HG03159 (cell line): ENCODE measurements at regions not wholly inside any gene's neighbourhood (a gene's known extent, or its start where the extent isn't known, plus 50 kb on each side); places are given as distances from the start of the nearest gene placed in this dataset.
"Not testable (repeated sequence)": the region's sequence is repeated elsewhere in the genome, so short reads cannot be mapped to it uniquely, and the experiment has no call there.

ENCODE experiments used
- ATAC-seq: cut with Tn5 transposase; IDR thresholded peaks from one replicate; pipeline ENCODE4 v1.9.1; 2021; ENCODE audit warnings: mild to moderate bottlenecking, moderate library complexity; ENCODE audit not compliant: unreplicated experiment

DNA sequence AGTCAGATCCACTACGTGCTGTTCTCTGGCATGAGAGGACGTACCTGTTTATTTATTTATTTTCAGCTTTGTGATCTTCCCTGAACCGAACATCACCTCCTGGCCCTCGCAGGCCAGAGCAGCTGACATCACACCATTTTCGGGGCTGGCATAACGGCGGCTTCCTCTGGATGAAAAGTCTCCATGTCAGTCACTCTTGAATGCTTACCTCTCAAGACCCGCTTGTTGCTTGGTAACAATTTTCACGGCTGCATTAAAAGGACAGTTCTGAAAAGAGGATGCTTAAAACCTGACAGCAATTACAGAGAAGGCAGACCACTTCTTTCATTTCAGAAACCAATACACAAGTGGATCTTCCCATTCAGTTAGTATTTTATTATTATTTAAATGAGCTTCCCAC is 159.8 kb upstream of the CDH4 start:
- no peak for ATAC-seq

DNA sequence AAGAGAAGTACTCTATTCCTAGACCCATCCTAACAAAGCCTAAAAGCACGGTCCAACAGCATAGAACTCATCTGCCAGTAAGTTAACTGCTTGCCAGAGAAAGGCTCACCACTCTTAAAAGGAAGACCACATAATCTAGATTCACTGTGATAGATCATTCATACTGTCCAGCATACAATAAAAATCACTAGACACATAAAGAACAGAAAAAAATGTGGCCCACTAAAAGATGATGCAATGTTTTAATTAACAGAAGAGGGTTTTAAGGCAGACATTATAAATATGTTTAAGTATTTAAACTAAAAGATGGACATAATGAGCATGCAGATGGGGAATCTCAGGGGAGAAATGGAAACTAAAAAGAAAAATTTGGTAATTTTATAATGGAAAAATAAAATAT is 157.5 kb upstream of the CDH4 start:
- ATAC-seq: no peak

DNA sequence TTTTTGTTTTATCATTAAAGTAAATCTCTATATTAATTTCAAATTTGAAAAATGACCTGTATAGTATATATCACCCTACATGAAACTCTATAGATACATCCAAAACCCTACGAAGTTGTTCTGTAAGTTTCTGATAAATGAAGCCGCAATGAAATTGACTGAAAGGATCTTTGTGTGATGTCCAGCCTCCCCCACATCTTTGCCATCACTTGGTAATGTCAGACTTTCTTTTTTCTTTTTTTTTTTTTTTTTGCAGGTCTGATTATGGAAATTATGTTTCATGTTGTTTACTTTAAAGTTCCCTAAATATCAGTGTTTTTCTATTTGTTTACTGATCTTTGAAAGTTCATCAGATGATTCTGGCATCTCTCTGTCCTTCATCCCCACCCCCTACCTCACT is 155.6 kb upstream of the CDH4 start:
- no peak for ATAC-seq

DNA sequence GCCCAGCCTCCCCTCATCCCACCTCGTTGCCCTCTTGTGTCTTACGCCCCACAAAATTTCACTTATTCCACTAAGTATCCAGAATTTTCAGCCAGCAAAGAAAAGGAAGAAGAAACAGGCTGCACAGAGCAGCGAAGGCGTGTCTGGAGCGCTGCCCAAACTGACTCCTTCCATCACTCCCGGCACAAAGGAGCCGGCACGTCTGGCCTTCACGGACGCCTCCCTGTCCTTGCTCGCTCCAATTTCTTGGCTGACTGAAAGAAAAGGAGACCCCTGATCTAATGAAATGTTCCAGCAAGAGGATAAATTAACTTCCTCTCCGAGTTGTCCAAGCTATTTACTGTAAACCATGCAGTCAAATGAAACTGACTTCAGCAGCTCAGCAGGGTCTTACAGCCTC is 152.3 kb upstream of the CDH4 start:
- ATAC-seq: no peak

DNA sequence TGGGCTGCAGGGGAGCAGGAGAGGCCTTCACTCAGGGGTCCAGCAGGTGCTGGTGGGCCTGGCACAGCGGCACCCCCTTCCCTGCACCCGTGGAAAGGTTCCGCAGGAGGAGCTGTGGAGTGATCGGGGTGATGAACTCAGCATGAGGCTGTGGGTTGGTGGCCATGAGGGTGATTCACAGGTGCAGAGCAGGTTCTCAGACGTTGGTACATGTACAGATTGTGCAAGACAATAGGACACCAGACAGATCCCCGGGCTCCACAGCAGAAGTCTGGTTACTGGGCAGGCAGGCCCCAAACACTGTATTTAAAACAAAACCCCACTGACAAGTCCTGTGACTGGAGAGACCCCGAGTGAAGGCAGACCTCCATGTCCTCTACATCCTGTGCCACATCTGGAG is 151.6 kb upstream of the CDH4 start:
- ATAC-seq: no peak

DNA sequence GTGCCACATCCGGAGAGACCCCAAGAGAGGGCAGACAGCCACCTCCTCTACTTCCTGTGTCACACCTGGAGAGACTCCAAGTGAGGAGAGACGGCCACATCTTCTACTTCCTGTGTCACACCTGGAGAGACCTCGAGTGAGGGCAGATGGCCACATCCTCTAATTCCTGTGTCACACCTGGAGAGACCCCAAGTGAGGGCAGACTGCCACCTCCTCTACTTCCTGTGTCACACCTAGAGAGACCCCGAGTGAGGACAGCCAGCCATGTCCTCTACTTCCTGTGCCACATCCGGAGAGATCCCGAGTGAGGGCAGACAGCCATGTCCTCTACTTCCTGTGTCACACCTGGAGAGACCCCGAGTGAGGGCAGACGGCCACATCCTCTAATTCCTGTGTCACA is 150.7 kb upstream of the CDH4 start:
- not testable (repeated sequence) for ATAC-seq

DNA sequence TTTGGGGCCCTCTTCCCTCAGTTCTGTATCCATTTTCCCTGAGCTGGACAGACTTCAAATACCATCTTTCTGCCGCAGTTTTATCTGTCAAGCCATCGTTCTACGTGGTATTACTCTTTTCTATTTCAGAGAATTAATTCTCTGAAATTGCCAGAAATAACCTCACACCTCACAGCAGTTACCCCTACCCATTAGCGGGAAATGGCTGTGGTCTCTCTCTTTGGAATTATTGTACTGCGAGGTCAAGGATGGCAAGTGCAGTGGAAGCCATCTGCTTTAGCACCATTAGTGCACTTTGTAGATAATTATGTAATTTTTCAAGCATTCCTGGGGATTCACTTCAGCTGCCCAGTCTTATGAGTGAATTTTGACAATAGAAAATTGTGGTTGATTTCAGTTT is 147.8 kb upstream of the CDH4 start:
- no peak for ATAC-seq

DNA sequence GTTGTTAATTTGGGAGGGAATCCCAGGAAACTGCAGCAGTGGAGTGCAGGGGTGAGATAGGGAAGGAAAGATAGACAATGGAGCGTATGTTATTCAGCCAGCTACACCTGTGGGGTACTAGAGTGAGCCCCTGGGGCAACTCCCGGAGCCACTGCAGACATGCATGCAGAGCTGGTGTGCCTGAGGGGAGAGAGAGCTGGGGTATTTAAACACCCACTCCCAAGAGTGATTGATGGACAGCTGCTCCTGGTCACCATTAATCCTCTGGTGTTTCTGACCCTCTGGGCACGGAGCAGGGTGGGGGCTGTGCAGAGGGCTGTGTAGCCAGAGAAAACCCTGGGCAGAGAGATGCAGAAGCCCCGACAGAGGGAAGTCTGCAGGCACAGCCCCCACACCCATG is 146.7 kb upstream of the CDH4 start:
- ATAC-seq: no peak

DNA sequence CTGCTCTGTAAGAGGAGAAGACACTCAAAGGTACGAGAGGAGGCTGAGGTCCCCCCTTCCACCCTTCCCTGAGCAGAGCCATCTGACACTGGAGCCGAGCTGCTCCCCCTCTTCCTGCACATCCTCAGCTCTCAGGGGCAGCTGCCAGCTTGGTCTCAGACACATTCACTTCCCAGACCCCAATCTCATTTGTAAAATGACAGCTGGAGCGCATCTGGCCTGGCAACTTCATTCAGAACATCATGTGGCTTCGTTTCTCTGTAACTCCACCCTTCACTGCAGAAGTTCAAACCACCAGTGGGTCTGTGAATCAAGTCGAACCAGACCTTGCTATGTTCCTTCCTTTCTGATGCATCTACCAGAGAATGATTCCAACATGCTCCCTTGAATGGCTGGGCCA is 145.6 kb upstream of the CDH4 start:
- no peak for ATAC-seq

DNA sequence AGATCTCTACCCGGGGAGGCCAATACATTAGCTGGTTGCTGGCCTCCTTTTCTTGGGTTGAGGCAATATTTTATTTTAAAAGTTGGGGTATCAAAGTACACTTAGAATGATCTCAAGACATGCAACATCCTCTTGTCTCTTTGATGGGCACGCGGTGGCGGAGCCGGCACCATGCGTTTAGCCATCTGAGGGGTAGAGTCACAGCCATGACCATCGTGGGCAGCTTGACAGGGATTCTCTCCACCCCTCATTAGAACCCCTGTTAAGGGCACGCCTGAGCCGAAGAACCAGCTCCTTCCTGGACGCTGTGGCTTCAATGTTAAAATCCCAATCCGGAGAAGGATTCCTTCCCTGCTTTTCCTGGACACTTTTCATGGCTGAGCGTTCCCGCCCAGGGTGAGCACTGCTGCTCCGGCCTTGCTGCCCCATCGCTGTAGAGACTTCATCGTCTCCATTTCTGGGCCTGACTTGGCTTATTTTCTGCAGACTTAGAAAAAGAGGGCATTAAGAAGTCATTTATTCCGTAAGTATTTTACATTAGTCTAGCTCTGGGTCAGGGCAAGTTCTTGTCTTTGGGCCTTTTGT is 142.7 kb upstream of the CDH4 start:
- no peak for ATAC-seq

DNA sequence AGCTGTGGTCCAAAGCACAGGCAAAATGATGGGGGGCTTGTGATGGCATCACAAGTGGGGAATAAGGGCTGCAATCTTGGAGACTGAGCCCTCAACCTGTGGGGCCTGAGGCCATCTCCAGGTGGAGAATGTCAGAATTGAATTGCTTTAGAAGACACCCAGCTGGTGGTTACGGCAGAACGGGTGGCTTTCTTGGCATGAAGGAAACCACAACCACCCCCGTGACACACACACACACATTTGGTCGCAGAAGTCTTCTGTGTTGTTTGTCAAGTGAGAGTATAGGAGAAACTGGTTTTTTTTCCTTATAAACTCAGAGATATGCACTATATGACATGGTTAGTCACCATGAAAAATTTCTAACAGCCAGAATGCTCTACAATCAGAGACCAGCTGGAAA is 139.5 kb upstream of the CDH4 start:
- ATAC-seq: no peak

DNA sequence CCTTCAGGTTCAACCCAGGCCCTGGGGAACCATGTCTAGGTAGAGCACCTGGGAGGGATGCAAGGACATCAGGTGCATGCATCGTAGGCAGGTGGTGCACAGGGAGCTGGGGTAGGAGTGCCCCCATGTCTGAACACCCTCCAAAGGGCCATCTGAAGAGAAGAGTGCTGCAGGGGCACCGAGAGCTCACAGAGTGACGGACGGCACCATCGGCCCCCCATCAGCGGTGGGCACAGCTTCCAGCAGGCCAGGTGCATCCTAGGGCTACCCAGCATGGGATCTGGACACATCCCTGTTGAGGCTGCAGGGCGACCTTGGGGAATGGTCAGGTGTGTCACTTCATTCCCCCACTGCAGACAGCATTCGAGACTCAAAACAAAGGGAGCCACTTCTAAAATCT is 138.3 kb upstream of the CDH4 start:
- ATAC-seq: no peak

DNA sequence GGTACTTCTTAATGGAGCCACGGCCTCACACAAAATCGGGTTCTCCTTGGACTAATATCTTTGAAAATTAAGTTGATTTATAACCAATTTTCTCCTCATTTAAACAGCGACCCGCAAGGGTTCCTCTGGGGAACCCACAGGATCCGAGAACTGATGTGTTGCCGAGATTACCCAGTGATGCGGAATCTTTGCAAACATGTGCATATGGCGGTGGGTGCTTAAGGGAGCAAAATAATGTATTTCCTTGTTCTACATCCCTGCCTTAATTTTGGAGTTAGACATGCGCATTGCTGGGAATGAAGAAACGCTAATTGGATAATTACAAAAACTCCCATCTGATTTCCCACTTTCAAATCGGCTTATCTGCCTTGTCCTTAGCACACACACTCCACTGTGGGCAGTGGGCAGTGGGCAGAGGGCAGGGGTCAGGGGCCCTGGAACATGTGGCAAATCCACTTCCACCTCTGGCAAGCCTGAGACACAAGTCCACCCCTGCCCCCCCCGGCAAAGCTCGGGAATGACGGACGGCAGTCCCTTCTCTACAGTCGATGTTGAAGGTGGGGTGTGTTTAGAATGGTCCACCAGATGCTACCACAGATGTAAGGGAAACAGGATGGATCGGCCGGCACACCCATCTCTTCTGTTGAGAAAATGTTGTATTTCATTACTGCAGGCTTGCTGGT is 137.4 kb upstream of the CDH4 start:
- ATAC-seq: no peak

DNA sequence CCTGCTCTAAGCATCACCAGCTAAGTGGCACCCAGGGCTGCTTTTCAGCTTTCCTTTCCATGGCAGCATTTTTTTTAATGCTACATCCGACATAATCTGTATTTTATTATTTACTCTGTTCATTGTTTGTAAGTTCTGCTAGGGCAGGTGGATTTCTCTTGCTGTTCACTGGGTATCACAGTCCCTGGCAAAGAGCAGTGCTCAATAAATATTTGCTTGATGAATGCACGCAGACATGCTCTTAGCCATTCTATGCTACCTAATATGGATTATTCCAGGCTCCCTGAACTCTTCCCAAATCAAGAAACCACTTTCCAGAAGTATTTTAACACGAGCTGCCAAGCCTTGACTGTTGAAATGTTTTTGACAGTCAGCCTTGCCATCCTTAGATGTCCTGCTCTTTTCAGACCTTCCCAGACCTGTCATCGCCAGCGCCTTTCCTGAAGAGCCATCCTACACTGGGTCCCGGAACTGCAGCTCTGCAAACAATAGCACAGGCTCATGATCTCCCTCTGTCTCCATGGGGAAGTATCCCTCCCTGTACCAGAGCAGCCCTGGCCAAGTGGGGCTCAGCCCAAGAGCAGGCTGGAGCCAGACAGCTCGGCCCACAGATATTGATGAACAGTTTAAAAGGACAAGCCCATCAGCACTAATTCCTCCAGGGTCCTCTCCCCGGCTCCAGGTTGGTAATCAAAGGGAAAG is 136.5 kb upstream of the CDH4 start:
- no peak for ATAC-seq

DNA sequence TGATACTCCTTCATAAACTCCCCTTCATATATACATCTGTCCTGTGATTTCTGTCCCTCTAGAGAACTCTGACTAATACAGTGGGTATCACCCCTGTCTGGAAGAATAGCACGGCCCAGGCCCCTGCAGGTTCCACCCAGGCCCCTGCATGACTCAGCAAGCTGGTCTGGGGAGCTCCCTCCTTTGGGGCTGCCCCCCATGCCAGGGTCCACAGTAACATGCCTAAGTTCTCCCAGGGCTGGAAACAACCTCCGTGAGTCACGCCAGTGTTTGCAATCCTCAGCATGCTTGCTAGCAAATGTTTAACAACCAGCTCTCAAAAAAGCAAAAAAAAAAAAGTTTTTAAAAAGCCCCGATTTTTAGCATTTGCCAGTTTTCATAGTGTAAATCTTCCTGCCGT is 134.3 kb upstream of the CDH4 start:
- ATAC-seq: no peak

DNA sequence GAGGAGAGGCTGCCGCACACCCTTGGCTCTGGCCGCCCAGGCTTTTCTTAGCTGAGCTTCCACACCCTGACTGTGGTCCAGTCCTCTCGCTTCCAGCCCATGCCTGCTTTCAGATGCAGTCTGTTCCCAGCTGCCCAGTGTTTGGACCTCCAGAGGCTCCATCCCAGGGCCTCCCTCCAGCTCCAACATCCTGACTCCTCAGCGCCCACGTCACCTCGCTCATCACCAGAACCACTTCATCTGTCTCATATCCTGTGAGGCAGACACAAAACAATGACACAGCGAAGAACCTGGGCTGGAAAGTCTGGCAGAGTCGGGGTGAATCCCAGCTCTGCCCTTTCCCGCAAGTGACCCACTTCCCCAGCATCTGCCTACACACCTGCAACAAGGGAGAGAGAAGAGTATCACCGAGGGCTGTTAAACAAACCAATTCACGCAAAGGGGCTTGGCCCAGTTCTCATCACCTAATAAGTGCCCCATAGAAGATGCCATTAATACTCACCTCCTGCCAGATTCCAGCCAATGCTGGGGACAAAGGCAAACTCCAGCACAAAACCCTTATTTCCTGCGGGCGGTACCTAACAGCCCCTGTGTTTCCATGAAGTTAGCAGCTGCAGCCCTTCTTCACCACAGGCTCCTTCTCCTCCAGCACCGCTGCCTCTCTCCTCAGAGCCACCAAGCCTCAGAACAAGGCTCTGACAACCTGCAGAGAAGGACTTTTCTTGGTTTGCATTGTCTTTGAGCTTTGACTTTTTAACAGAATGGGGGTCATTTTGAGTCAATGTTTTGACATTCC is 133.4 kb upstream of the CDH4 start:
- ATAC-seq: no peak

DNA sequence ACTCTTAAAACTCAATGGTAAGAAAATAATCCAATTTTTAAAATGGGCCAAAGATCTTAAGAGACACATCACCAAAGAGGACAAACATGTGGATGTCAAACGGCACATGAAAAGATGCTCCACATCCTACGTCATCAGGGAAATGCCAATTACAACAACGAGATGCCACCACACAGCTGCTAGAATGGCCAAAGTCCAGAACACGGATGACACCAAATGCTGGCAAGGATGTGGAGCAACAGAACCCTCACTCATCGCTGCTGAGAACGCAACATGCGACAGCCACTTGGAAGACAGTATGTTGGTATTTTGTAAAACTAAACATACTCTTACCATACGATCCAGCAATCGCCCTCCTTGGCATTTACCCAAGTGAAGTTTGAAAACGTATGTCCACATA is 132.8 kb upstream of the CDH4 start:
- no peak for ATAC-seq

DNA sequence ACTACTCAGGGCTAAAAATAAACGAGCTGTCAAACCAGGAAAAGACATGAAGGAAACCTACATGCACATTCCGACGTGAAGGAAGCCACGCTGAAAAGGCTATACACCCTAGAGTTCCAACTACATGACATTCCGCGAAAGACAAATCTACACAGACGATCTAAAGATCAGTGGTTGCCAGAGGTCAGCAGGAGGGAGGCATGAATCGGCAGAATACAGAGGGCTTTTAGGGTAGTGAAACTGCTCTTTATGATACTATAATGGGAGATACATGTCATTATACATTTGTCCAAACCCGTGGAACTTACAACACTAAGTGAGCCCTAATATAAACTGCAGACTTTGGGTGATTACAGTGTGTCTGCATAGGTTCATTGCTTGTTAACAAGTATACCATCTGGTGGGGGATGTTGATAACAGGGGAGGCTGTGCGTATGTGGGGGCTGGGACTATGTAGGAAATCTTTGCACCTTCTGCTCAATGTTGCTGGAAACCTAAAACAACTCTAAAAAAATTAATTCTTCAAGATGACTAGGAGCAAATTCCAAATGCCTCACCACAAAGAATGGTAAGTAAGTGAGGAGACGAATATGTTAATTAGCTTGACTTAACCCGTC is 132.2 kb upstream of the CDH4 start:
- ATAC-seq: no peak

DNA sequence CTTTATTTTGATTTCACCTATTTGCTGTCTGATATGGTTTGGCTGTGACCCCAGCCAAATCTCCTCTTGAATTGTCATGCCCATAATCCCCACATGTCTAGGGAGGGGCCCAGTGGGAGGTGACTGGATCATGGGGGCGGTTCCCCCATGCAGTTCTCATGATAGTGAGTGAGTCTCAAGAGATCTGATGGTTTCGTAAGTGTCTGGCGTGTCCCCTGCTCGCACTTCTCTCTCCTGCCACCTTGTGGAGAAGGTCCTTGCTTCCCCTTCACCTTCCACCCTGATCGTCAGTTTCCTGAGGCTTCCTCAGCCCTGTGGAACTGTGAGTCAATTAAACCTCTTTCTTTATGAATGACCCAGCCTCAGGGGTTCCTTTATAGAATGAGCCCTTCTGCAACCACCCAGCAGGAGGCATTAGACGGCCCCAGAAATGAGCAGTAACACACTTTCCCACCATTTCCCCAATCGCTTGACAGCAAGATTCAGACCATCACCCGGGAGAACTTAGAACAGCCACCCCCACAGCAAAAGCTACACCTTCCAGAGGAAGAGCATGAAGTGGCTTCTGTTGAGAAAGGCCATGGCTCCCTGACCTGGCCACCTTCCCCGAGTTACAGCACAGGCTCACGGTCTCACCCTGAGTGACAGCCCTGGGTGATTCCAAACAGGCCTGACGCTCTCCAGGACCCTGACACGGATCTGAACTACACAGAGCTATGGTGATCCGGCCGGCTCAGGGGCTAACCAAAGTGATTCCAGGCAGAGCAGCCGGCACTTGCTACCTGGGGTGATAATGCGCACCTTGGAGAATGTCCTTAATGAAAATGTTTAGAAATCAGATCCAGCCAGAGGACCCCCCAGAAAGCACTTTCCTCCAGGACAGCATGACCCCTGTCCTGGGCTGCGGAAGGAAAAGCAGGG is 131.2 kb upstream of the CDH4 start:
- ATAC-seq: no peak

DNA sequence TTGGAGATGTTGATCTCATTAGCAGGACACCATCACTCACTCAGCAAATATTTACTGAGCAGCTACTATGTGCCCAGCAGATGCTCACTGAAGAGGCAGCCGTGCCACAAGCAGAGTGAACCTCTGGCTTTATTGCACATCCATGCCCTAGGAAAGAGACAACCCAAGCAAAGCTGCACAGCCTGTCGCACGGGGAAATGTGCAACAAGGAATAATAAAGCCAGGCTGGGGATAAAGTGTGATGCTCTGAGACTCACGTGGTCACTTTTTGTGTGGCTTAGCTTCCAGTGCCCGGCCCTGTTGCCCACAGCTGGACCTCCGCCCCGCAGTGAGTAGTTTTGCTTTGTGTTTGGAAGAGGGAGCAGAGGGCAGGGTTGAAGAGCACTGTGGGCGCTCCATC is 130.4 kb upstream of the CDH4 start:
- ATAC-seq: no peak
